ENCODE measurements at regions not wholly inside any gene's neighbourhood (a gene's known extent, or its start where the extent isn't known, plus 50 kb on each side); places are given as distances from the start of the nearest gene placed in this dataset.

GRCh38 chr22:47283616-47284270 lies 521.3 kb downstream of the TBC1D22A start:
- no peaks in the 10 kb centered on the region for H3K27me3 ChIP-seq (ENCODE audit: insufficient read depth)
- peaks cover 5% of the 10 kb centered on the region for H3K27me3 Mint-ChIP-seq (ENCODE audit: insufficient read depth, low read depth, poor library complexity)
- no peaks in the 10 kb centered on the region for H3K4me1 Mint-ChIP-seq
- no peak overlapping the region for H2AFZ ChIP-seq
- no peaks in the 10 kb centered on the region for H3F3A ChIP-seq (replicated peaks; ENCODE audit: low read depth)
- no peak for ATAC-seq
- no peak for DNase-seq (ENCODE audit: low spot score)
- H3K27ac ChIP-seq (ENCODE audit: low read depth) = no peak overlapping the region
- H3K27ac Mint-ChIP-seq = no peak overlapping the region
- no peak overlapping the region for H3K4me3 Mint-ChIP-seq
- no peaks in the 10 kb centered on the region for H3K4me1 ChIP-seq (ENCODE audit: insufficient read depth)
- H3K4me2 ChIP-seq = no peak overlapping the region
- no peak overlapping the region for H3K4me3 ChIP-seq
- H3K9me3 Mint-ChIP-seq = peaks cover 98% of the 10 kb centered on the region
- H3K36me3 ChIP-seq (ENCODE audit: insufficient read depth) = no peaks in the 10 kb centered on the region
- H3K9me2 ChIP-seq (ENCODE audit: insufficient read depth) = no peaks in the 10 kb centered on the region
- H4K20me1 ChIP-seq (replicated peaks; ENCODE audit: insufficient read depth) = no peaks in the 10 kb centered on the region
- TF ChIP-seq, protein P1, sequence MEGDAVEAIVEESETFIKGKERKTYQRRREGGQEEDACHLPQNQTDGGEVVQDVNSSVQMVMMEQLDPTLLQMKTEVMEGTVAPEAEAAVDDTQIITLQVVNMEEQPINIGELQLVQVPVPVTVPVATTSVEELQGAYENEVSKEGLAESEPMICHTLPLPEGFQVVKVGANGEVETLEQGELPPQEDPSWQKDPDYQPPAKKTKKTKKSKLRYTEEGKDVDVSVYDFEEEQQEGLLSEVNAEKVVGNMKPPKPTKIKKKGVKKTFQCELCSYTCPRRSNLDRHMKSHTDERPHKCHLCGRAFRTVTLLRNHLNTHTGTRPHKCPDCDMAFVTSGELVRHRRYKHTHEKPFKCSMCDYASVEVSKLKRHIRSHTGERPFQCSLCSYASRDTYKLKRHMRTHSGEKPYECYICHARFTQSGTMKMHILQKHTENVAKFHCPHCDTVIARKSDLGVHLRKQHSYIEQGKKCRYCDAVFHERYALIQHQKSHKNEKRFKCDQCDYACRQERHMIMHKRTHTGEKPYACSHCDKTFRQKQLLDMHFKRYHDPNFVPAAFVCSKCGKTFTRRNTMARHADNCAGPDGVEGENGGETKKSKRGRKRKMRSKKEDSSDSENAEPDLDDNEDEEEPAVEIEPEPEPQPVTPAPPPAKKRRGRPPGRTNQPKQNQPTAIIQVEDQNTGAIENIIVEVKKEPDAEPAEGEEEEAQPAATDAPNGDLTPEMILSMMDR (conservative IDR thresholded peaks at IDR 0.05; ENCODE audit: low read depth in 2 of 2) = no peak
- TF ChIP-seq, protein P2, sequence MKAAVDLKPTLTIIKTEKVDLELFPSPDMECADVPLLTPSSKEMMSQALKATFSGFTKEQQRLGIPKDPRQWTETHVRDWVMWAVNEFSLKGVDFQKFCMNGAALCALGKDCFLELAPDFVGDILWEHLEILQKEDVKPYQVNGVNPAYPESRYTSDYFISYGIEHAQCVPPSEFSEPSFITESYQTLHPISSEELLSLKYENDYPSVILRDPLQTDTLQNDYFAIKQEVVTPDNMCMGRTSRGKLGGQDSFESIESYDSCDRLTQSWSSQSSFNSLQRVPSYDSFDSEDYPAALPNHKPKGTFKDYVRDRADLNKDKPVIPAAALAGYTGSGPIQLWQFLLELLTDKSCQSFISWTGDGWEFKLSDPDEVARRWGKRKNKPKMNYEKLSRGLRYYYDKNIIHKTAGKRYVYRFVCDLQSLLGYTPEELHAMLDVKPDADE (IDR thresholded peaks at IDR 0.05) = no peak
- TF ChIP-seq JUNB (IDR thresholded peaks at IDR 0.05; ENCODE audit: unreplicated experiment) = no peak
- no peak for TF ChIP-seq EZH2phosphoT487 (IDR thresholded peaks at IDR 0.05; ENCODE audit: unreplicated experiment)
- TF ChIP-seq STAT1 (IDR thresholded peaks at IDR 0.05; ENCODE audit: unreplicated experiment) = no peak
- no peak for TF ChIP-seq EZH2 (IDR thresholded peaks at IDR 0.05; ENCODE audit: low read depth, unreplicated experiment)
- TF ChIP-seq, protein P3, sequence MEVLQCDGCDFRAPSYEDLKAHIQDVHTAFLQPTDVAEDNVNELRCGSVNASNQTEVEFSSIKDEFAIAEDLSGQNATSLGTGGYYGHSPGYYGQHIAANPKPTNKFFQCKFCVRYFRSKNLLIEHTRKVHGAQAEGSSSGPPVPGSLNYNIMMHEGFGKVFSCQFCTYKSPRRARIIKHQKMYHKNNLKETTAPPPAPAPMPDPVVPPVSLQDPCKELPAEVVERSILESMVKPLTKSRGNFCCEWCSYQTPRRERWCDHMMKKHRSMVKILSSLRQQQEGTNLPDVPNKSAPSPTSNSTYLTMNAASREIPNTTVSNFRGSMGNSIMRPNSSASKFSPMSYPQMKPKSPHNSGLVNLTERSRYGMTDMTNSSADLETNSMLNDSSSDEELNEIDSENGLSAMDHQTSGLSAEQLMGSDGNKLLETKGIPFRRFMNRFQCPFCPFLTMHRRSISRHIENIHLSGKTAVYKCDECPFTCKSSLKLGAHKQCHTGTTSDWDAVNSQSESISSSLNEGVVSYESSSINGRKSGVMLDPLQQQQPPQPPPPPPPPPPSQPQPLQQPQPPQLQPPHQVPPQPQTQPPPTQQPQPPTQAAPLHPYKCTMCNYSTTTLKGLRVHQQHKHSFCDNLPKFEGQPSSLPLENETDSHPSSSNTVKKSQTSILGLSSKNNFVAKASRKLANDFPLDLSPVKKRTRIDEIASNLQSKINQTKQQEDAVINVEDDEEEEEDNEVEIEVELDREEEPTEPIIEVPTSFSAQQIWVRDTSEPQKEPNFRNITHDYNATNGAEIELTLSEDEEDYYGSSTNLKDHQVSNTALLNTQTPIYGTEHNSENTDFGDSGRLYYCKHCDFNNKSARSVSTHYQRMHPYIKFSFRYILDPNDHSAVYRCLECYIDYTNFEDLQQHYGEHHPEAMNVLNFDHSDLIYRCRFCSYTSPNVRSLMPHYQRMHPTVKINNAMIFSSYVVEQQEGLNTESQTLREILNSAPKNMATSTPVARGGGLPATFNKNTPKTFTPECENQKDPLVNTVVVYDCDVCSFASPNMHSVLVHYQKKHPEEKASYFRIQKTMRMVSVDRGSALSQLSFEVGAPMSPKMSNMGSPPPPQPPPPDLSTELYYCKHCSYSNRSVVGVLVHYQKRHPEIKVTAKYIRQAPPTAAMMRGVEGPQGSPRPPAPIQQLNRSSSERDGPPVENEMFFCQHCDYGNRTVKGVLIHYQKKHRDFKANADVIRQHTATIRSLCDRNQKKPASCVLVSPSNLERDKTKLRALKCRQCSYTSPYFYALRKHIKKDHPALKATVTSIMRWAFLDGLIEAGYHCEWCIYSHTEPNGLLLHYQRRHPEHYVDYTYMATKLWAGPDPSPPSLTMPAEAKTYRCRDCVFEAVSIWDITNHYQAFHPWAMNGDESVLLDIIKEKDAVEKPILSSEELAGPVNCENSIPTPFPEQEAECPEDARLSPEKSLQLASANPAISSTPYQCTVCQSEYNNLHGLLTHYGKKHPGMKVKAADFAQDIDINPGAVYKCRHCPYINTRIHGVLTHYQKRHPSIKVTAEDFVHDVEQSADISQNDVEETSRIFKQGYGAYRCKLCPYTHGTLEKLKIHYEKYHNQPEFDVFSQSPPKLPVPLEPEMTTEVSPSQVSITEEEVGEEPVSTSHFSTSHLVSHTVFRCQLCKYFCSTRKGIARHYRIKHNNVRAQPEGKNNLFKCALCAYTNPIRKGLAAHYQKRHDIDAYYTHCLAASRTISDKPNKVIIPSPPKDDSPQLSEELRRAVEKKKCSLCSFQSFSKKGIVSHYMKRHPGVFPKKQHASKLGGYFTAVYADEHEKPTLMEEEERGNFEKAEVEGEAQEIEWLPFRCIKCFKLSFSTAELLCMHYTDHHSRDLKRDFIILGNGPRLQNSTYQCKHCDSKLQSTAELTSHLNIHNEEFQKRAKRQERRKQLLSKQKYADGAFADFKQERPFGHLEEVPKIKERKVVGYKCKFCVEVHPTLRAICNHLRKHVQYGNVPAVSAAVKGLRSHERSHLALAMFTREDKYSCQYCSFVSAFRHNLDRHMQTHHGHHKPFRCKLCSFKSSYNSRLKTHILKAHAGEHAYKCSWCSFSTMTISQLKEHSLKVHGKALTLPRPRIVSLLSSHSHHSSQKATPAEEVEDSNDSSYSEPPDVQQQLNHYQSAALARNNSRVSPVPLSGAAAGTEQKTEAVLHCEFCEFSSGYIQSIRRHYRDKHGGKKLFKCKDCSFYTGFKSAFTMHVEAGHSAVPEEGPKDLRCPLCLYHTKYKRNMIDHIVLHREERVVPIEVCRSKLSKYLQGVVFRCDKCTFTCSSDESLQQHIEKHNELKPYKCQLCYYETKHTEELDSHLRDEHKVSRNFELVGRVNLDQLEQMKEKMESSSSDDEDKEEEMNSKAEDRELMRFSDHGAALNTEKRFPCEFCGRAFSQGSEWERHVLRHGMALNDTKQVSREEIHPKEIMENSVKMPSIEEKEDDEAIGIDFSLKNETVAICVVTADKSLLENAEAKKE (CRISPR knock-in tag; IDR thresholded peaks at IDR 0.05) = no peak
- no peak for TF ChIP-seq ZNF114 (CRISPR knock-in tag; IDR thresholded peaks at IDR 0.05)
- no peak for TF ChIP-seq ZNF331 (CRISPR knock-in tag; IDR thresholded peaks at IDR 0.05; ENCODE audit: low read depth)
- TF ChIP-seq CREB1 (CRISPR knock-in tag; IDR thresholded peaks at IDR 0.05; ENCODE audit: low read depth) = no peak
- no peak for TF ChIP-seq NANOG (IDR thresholded peaks at IDR 0.05; ENCODE audit: borderline replicate concordance)
- no peak for TF ChIP-seq REST (IDR thresholded peaks at IDR 0.05; ENCODE audit: unreplicated experiment)
- TF ChIP-seq POLR2AphosphoS5 (IDR thresholded peaks at IDR 0.05; ENCODE audit: low read depth) = no peak
- no peaks in the 10 kb centered on the region for H3K79me2 ChIP-seq (replicated peaks; ENCODE audit: insufficient read depth)
- H3K36me3 Mint-ChIP-seq (ENCODE audit: low read depth) = peaks cover 48% of the 10 kb centered on the region

All from GM23338 (cell line).